ENCODE measurements at regions not wholly inside any gene's neighbourhood (a gene's known extent, or its start where the extent isn't known, plus 50 kb on each side); places are given as distances from the start of the nearest gene placed in this dataset.

GRCh38 chr9:81479573-81479972 is 209.8 kb downstream of the TLE1 start:
- ChIA-PET POLR2A (interaction anchor here (1.0 kb wide), 1 partner anchor 242 kb away, joined by 3 read pairs; no protein-coding TSS in a partner anchor), CTCF (ENCODE audit: low intra/inter-chr PET ratio, low total read pairs) (no interaction called here)
- DNase-seq (ENCODE audit: low spot score) (no peak), ATAC-seq (no peak), FAIRE-seq (no peak)
- no TSS peak for BruUV-seq (replicated peaks)
- Histone ChIP-seq H3K79me2 (ENCODE audit: insufficient read depth, low read length) (no peaks in the 10 kb centered on the region), H3K36me3 (replicated peaks in 1 of 2; ENCODE audit: control insufficient read depth in 1 of 2, insufficient read depth in 2 of 2, low read length in 2 of 2) (no peaks in the 10 kb centered on the region), H2AFZ (ENCODE audit: low read length) (no peak overlapping the region), H4K20me1 (ENCODE audit: insufficient read depth, low read length) (no peaks in the 10 kb centered on the region), H3K4me3 (replicated peaks in 1 of 3; ENCODE audit: insufficient read depth in 1 of 3, low read depth in 2 of 3, low read length in 3 of 3) (no peak overlapping the region), H3K9me3 (ENCODE audit: low read length) (no peaks in the 10 kb centered on the region), H3K9ac (ENCODE audit: insufficient read depth, low read depth, low read length) (no peak overlapping the region), H3K4me2 (ENCODE audit: low read depth, low read length) (no peak overlapping the region), H3K4me1 (ENCODE audit: insufficient read depth, low read length) (no peaks in the 10 kb centered on the region), H3K27ac (ENCODE audit: extremely low read length, insufficient read depth, low read length) (no peak overlapping the region), H3K27me3 (ENCODE audit: control insufficient read depth in 1 of 2, insufficient read depth in 2 of 2, low read length in 2 of 2) (no peaks in the 10 kb centered on the region; a peak in 2 of 5 replicates)
- 6% methylated on average over 2 of the region's 2 CpGs for WGBS (ENCODE audit: low lambda C conversion rate)
- intact Hi-C loops (cut with micrococcal nuclease; ENCODE audit: unreplicated experiment): no loop called here
- TF ChIP-seq ZNF124 (CRISPR knock-in tag; IDR thresholded peaks at IDR 0.05): no peak
- TF ChIP-seq ZMYM2 (CRISPR knock-in tag; IDR thresholded peaks at IDR 0.05): no peak
- no peak for TF ChIP-seq CHD4 (IDR thresholded peaks at IDR 0.05; ENCODE audit: borderline replicate concordance, low read length)
- TF ChIP-seq ZNF253 (CRISPR knock-in tag; IDR thresholded peaks at IDR 0.05; ENCODE audit: borderline replicate concordance): no peak
- TF ChIP-seq ZMYM4 (CRISPR knock-in tag; IDR thresholded peaks at IDR 0.05): no peak
- TF ChIP-seq MAFK (conservative IDR thresholded peaks at IDR 0.05 in 1 of 2, IDR thresholded peaks at IDR 0.05 in 1 of 2; ENCODE audit: low read length in 2 of 2): no peak
- no peak for TF ChIP-seq ZNF317 (CRISPR knock-in tag; IDR thresholded peaks at IDR 0.05)
- no peak for TF ChIP-seq HIC2 (CRISPR knock-in tag; IDR thresholded peaks at IDR 0.05; ENCODE audit: low read depth)
- no peak for TF ChIP-seq ZNF101 (CRISPR knock-in tag; IDR thresholded peaks at IDR 0.05; ENCODE audit: borderline replicate concordance, low read depth)
- TF ChIP-seq AKAP8 (CRISPR knock-in tag; IDR thresholded peaks at IDR 0.05): no peak
- no peak for TF ChIP-seq CC2D1A (CRISPR knock-in tag; IDR thresholded peaks at IDR 0.05)
- no peak for TF ChIP-seq TERF1 (CRISPR knock-in tag; IDR thresholded peaks at IDR 0.05)
- in situ Hi-C loops (cut with HindIII; ENCODE audit: extremely low pct_ligation_motif_present, low pct_unique_long_range_greater_than_20kb): no loop called here
